Mesodermal cell (in vitro differentiated cells): ENCODE measurements at regions not wholly inside any gene's neighbourhood (a gene's known extent, or its start where the extent isn't known, plus 50 kb on each side); places are given as distances from the start of the nearest gene placed in this dataset.

Experiments
- H3K27ac ChIP-seq: 2 replicates; pipeline ENCODE4 v1.7.0; 2013; ENCODE audit warnings: mild to moderate bottlenecking, low read depth, low read length, moderate library complexity; ENCODE audit not compliant: severe bottlenecking
- H3K36me3 ChIP-seq: 2 replicates; pipeline ENCODE4 v1.7.1; 2013; ENCODE audit warnings: mild to moderate bottlenecking, low read length, moderate library complexity; ENCODE audit not compliant: control insufficient read depth, insufficient read depth
- H3K4me1 ChIP-seq: one replicate; pipeline ENCODE4 v1.7.1; 2013; ENCODE audit warnings: mild to moderate bottlenecking, low read length; ENCODE audit not compliant: insufficient read depth, control insufficient read depth, poor library complexity, severe bottlenecking
- H3K4me3 ChIP-seq: 2 replicates; pipeline ENCODE4 v1.7.0; 2013; ENCODE audit warnings: low read length, control low read depth, mild to moderate bottlenecking; ENCODE audit not compliant: insufficient read depth, poor library complexity, severe bottlenecking; ENCODE audit errors: extremely low read depth
- H3K9me3 ChIP-seq: 2 replicates; pipeline ENCODE4 v1.7.1; 2013; ENCODE audit warnings: mild to moderate bottlenecking, low read length, moderate library complexity; ENCODE audit not compliant: control insufficient read depth
- WGBS, 2 experiments: methylation state at CpG; one replicate each; pipeline ENCODE4 v1.1.5; 2013; ENCODE audit warnings: missing lambda C conversion rate in 2 of 2; ENCODE audit not compliant: insufficient coverage in 2 of 2; 5-methylcytosine and 5-hydroxymethylcytosine counted together

DNA sequence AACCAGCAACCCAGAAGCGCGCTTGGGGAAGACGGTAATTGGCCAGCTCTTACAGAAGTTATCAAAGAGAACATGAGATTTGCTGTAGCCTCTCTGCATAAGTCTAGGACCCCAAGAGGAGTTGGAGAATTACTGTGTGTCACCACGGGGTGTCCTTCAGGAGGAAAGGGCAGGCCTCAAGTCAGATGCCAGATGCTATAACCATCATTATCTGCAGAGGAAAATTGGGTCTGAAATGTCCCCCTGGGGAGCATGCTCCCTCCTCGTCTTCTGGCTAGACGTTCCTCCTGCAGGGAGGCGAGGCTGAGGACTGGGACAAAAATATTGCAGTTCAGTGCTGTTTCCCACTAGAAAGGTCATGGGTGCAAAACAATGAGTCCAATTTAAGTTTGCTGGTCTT lies 380.5 kb upstream of the CFAP20DC start:
- peaks cover under 1% of the 10 kb centered on the region for H3K4me1 ChIP-seq
- H3K27ac ChIP-seq, result no peak overlapping the region
- H3K9me3 ChIP-seq, result peaks cover 8% of the 10 kb centered on the region
- H3K36me3 ChIP-seq, result no peaks in the 10 kb centered on the region
- H3K4me3 ChIP-seq, result no peak overlapping the region
- 79 to 90% methylated on average over 4 to 6 of the region's 7 CpGs for WGBS, 2 experiments

DNA sequence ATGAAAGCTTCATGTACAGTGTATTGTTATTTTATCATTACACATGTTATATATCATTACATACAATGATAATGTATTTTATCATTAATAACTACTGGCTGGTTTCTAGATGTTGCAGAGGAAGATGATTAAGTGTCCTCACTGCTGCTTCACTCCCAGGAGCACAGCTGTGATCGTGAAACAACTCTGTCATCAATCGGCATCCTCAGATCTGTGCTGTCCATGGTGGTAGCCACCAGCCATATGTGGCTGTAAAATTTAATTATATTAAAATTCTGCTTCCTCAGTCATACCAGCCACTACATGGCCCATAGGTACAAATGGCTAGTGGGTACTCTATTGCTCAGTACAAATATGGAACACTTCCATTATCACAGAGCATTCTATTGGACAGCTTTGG lies 379.4 kb upstream of the CFAP20DC start:
- H3K4me1 ChIP-seq, result peaks cover 3% of the 10 kb centered on the region
- H3K36me3 ChIP-seq, result no peaks in the 10 kb centered on the region
- peaks cover 8% of the 10 kb centered on the region for H3K9me3 ChIP-seq
- no peak overlapping the region for H3K4me3 ChIP-seq
- H3K27ac ChIP-seq, result no peak overlapping the region
- 83 to 100% methylated on average over 1 of the region's 2 CpGs for WGBS, 2 experiments

- H3K4me1 ChIP-seq, result peaks cover 3% of the 10 kb centered on the region
- no peak overlapping the region for H3K27ac ChIP-seq
- no peak overlapping the region for H3K4me3 ChIP-seq
- no peaks in the 10 kb centered on the region for H3K9me3 ChIP-seq
- 92% methylated on average over 4 to 6 of the region's 10 CpGs for WGBS, 2 experiments
- no peaks in the 10 kb centered on the region for H3K36me3 ChIP-seq
Measured at GRCh38 chr3:59426821-59427565, 377.2 kb upstream of the CFAP20DC start.

DNA sequence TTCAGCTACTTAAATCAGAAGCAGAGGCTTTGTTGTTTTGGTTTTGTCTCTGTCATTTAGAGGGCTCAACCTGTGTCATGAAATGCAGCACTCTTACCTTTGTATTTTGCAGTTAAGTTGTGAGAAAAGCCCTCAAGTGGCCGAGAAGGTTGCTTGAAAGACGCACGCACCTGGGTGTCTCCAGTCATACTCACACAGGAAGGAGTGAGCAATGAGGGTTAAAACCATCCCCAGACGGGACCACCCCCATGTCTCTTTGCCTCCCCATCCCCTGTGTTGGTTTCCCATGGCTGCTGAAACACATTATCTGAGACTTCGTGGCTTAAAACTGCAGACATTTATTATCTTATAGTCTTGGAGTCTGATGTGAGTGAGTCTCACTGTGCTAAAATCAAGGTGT lies 376.1 kb upstream of the CFAP20DC start:
- 83 to 93% methylated on average over 1 to 3 of the region's 5 CpGs for WGBS, 2 experiments
- Histone ChIP-seq H3K4me3 (no peak overlapping the region), H3K4me1 (peaks cover 3% of the 10 kb centered on the region), H3K9me3 (no peaks in the 10 kb centered on the region), H3K36me3 (no peaks in the 10 kb centered on the region), H3K27ac (no peak overlapping the region)

GRCh38 chr3:59425371-59425770 lies 375.5 kb upstream of the CFAP20DC start:
- peaks cover 3% of the 10 kb centered on the region for H3K4me1 ChIP-seq
- H3K27ac ChIP-seq, result no peak overlapping the region
- no peaks in the 10 kb centered on the region for H3K36me3 ChIP-seq
- 83 to 95% methylated on average over 8 of the region's 8 CpGs for WGBS, 2 experiments
- no peaks in the 10 kb centered on the region for H3K9me3 ChIP-seq
- no peak overlapping the region for H3K4me3 ChIP-seq

GRCh38 chr3:59424268-59425010 lies 374.6 kb upstream of the CFAP20DC start:
- Histone ChIP-seq H3K9me3 (no peaks in the 10 kb centered on the region), H3K36me3 (no peaks in the 10 kb centered on the region), H3K4me3 (no peak overlapping the region), H3K27ac (no peak overlapping the region), H3K4me1 (peaks cover 3% of the 10 kb centered on the region)
- 93 to 94% methylated on average over 2 of the region's 10 CpGs for WGBS, 2 experiments

GRCh38 chr3:59423707-59424106 lies 373.9 kb upstream of the CFAP20DC start:
- 83 to 88% methylated on average over 11 of the region's 11 CpGs for WGBS, 2 experiments
- Histone ChIP-seq H3K9me3 (no peaks in the 10 kb centered on the region), H3K27ac (no peak overlapping the region), H3K36me3 (no peaks in the 10 kb centered on the region), H3K4me3 (no peak overlapping the region), H3K4me1 (peaks cover 3% of the 10 kb centered on the region)

DNA sequence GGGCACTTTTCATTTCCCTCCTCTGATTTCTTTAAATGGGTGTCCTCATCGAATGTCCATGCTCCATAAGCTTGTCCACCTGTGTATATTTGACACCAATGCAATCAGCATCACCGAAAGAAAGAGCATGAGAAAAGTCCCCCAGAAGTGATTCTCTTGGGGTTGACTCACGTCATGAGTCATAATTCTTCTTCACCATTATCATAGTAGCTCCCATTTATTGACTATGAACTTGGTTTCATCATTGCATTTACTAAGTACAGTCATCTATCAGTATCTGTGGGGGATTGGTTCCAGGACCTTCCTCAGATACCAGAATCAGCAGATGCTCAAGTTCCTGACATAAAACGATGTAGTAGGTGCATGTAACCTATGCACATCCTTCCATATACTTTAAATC lies 372.5 kb upstream of the CFAP20DC start:
- no peaks in the 10 kb centered on the region for H3K9me3 ChIP-seq
- H3K36me3 ChIP-seq, result no peaks in the 10 kb centered on the region
- WGBS, 2 experiments, result 65 to 94% methylated on average over 2 of the region's 4 CpGs
- no peak overlapping the region for H3K4me3 ChIP-seq
- H3K27ac ChIP-seq, result no peak overlapping the region
- peaks cover 3% of the 10 kb centered on the region for H3K4me1 ChIP-seq

GRCh38 chr3:59418836-59419235 lies 369.0 kb upstream of the CFAP20DC start:
- no peaks in the 10 kb centered on the region for H3K4me1 ChIP-seq
- WGBS, 2 experiments, result 63 to 70% methylated on average over 3 of the region's 4 CpGs
- no peak overlapping the region for H3K4me3 ChIP-seq
- H3K27ac ChIP-seq, result no peak overlapping the region
- no peaks in the 10 kb centered on the region for H3K9me3 ChIP-seq
- no peaks in the 10 kb centered on the region for H3K36me3 ChIP-seq

DNA sequence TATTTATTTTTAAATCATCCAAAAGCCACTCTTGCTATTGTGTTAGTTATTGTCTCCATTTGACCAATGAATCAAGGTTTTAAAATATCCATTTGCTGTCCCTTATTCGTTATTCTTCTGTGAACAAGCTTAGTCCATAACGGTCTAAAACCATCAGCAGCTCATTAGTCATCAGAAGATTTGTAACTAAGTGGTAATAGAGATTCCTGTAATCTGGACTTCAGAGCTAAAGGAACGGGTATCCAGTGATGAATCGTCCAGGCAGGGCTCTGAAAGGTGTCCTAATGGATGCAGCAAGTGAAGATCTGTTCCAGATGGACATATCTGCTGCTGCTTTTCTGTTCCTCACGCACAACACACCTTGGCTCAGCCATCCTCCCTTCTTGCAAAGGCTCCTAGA lies 362.7 kb upstream of the CFAP20DC start:
- no peaks in the 10 kb centered on the region for H3K4me1 ChIP-seq
- H3K36me3 ChIP-seq, result no peaks in the 10 kb centered on the region
- H3K4me3 ChIP-seq, result no peak overlapping the region
- no peaks in the 10 kb centered on the region for H3K9me3 ChIP-seq
- no peak overlapping the region for H3K27ac ChIP-seq
- WGBS, 2 experiments, result 88 to 91% methylated on average over 3 to 5 of the region's 5 CpGs

DNA sequence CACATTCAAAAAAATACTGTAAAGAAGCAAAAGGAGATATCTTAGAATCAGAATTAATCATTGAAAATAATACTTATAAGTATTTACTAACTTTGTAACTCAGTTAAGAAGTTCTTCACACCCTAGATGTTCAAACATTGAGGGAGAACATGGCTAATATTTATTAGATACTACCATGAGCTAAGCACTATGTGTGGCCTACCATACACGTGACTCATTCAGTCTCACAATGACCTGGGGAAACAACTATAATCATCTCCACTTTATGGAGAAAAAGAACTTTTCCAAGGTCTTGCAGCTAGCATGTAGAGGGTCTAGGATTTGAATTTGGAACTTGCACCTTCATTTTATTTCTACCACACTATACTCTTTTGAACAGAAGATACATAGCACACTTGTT lies 361.9 kb upstream of the CFAP20DC start:
- Histone ChIP-seq H3K36me3 (no peaks in the 10 kb centered on the region), H3K27ac (no peak overlapping the region), H3K4me3 (no peak overlapping the region), H3K9me3 (no peaks in the 10 kb centered on the region), H3K4me1 (no peaks in the 10 kb centered on the region)
- WGBS, 2 experiments, result no CpG with 5 or more reads among the region's 1 CpG
